A549 (cell line): ENCODE measurements at regions not wholly inside any gene's neighbourhood (a gene's known extent, or its start where the extent isn't known, plus 50 kb on each side); places are given as distances from the start of the nearest gene placed in this dataset.

ENCODE experiments used
- ATAC-seq, 2 experiments: fragments of 200-7000 bp in 1 of 2; fragments of >200 bp in 1 of 2; cut with Nextera tagmentation in 1 of 2; cut with Tn5 transposase in 1 of 2; 3 replicates each; pipeline versions ENCODE4 v1.8.0 to v1.9.1; 2018 to 2020; ENCODE audit warnings: mild to moderate bottlenecking in 1 of 2, moderate library complexity in 1 of 2
- CTCF ChIA-PET: fragments of 300-600 bp; sonication (Branson Sonifier 250); formaldehyde crosslinking; extraction: SDS; loops from one replicate; lab custom pipeline; 2021; ENCODE audit warnings: antibody characterized with exemption, inconsistent platforms; lab: Yijun Ruan, JAX
- POLR2A ChIA-PET: fragments of 350-600 bp; formaldehyde crosslinking; extraction: SDS; loops from one replicate; lab custom pipeline; 2021; ENCODE audit warnings: antibody characterized with exemption, inconsistent platforms; lab: Yijun Ruan, JAX
- DNase-seq, 2 experiments: peaks; one replicate each; pipeline versions ENCODE4 v3.0.0 to v3.0.0-alpha.2; 2011 to 2016; ENCODE audit warnings: low read depth in 1 of 2, low spot score in 1 of 2
- FAIRE-seq: peaks from 2 replicates; lab custom pipeline; 2011; peaks lifted over from hg19 to GRCh38; lab: Jason Lieb, UNC
- H3K27ac ChIP-seq, 2 experiments: fragments of >200 bp; sonication (Bioruptor Twin); formaldehyde crosslinking; 3 replicates each; pipeline ENCODE4 v1.5.1; 2016 to 2017
- H3K4me1 ChIP-seq: fragments of >200 bp; sonication (Bioruptor Twin); formaldehyde crosslinking; 3 replicates; pipeline ENCODE4 v1.6.1; 2016
- H3K4me2 ChIP-seq: fragments of >200 bp; sonication (Bioruptor Twin); formaldehyde crosslinking; 3 replicates; pipeline ENCODE4 v1.6.1; 2016
- H3K4me3 ChIP-seq: fragments of >200 bp; sonication (Bioruptor Twin); formaldehyde crosslinking; 3 replicates; pipeline ENCODE4 v1.5.1; 2016
- H3K9me3 ChIP-seq: fragments of >200 bp; sonication (Bioruptor Twin); formaldehyde crosslinking; 3 replicates; pipeline ENCODE4 v1.6.1; 2016
- EHMT2 ChIP-seq: fragments of 200-600 bp; sonication (generic); IDR thresholded peaks from 2 replicates; pipeline ENCODE4 v1.6.1; 2016; ENCODE audit warnings: antibody characterized with exemption, low read depth, mild to moderate bottlenecking, moderate library complexity
- FOSB ChIP-seq: fragments of 250-450 bp; sonication (Bioruptor Pico); IDR thresholded peaks from 2 replicates; pipeline ENCODE4 v1.5.0; 2020; ENCODE audit warnings: mild to moderate bottlenecking, moderate library complexity
- FOSL2 ChIP-seq, 2 experiments: fragments of 450-650 bp in 1 of 2; fragments of >200 bp in 1 of 2; sonication (Bioruptor Twin) in 1 of 2; formaldehyde crosslinking; IDR thresholded peaks; 2 replicates each; pipeline versions ENCODE4 v1.5.0 to v1.6.1; 2016 to 2020; ENCODE audit warnings: mild to moderate bottlenecking in 1 of 2, moderate library complexity in 1 of 2
- HDAC2 ChIP-seq: fragments of 200-600 bp; sonication (generic); IDR thresholded peaks from 2 replicates; pipeline ENCODE4 v1.6.1; 2016
- JUN ChIP-seq, 2 experiments: fragments of >200 bp; sonication (Bioruptor Twin); formaldehyde crosslinking; IDR thresholded peaks; 2 replicates in 1 of 2; 3 replicates in 1 of 2; pipeline ENCODE4 v1.6.1; 2016 to 2017
- JUNB ChIP-seq: fragments of >200 bp; sonication (Bioruptor Twin); formaldehyde crosslinking; IDR thresholded peaks from 2 replicates; pipeline ENCODE4 v1.6.1; 2016
- MAZ ChIP-seq: fragments of 150-350 bp; IDR thresholded peaks from 2 replicates; pipeline ENCODE4 v1.6.1; 2014; ENCODE audit warnings: antibody characterized with exemption, low read depth, low read length, borderline replicate concordance
- MYC ChIP-seq: IDR thresholded peaks from 2 replicates; pipeline ENCODE4 v1.6.1; 2012; ENCODE audit warnings: mild to moderate bottlenecking, inconsistent platforms, low read length, improper control_type of control experiment, borderline replicate concordance
- NFE2L2 ChIP-seq: fragments of 150-350 bp; conservative IDR thresholded peaks from 2 replicates; pipeline ENCODE4 v1.6.1; 2014; ENCODE audit warnings: low read length
- TP53 ChIP-seq: fragments of 250-450 bp; sonication (Bioruptor Pico); IDR thresholded peaks from 2 replicates; pipeline ENCODE4 v1.5.0; 2021; ENCODE audit warnings: mild to moderate bottlenecking, moderate library complexity
- WGBS: methylation state at CpG from one replicate; pipeline ENCODE4 v1.1.6; 2017; ENCODE audit errors: missing lambda C conversion rate; 5-methylcytosine and 5-hydroxymethylcytosine counted together
- TF ChIP-seq, protein P1 (sequence below): fragments of 250-450 bp; sonication (Bioruptor Pico); IDR thresholded peaks from 2 replicates; pipeline ENCODE4 v1.5.0; 2020; ENCODE audit warnings: low read depth, mild to moderate bottlenecking, moderate library complexity
- TF ChIP-seq, protein P2 (sequence below): fragments of >200 bp; sonication (Bioruptor Twin); formaldehyde crosslinking; IDR thresholded peaks from 3 replicates; pipeline ENCODE4 v1.6.1; 2016
- TF ChIP-seq, protein P3 (sequence below): fragments of 200-600 bp; sonication (generic); IDR thresholded peaks from 2 replicates; pipeline ENCODE4 v1.6.1; 2016; ENCODE audit warnings: antibody characterized with exemption, mild to moderate bottlenecking, moderate library complexity
- TF ChIP-seq, protein P4 (sequence below): fragments of 450-650 bp; IDR thresholded peaks from 2 replicates; pipeline ENCODE4 v1.6.1; 2014; ENCODE audit warnings: antibody characterized with exemption

- POLR2A ChIA-PET = no interaction called here
- Histone ChIP-seq H3K4me3 (no peak overlapping the region), H3K9me3 (no peaks in the 10 kb centered on the region), H3K4me2 (no peak overlapping the region), H3K27ac (no peak overlapping the region), H3K4me1 (no peaks in the 10 kb centered on the region)
- TF ChIP-seq, protein P1, sequence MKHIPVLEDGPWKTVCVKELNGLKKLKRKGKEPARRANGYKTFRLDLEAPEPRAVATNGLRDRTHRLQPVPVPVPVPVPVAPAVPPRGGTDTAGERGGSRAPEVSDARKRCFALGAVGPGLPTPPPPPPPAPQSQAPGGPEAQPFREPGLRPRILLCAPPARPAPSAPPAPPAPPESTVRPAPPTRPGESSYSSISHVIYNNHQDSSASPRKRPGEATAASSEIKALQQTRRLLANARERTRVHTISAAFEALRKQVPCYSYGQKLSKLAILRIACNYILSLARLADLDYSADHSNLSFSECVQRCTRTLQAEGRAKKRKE (CRISPR knock-in tag) = no peak
- TF ChIP-seq FOSL2 (IDR thresholded peaks at IDR 0.05) (no peak), FOSL2 (CRISPR knock-in tag; IDR thresholded peaks at IDR 0.05) (no peak), FOSB (CRISPR knock-in tag) (no peak), TP53 (no peak), EHMT2 (no peak), JUNB (no peak), MYC (no peak), HDAC2 (no peak), MAZ (no peak)
- TF ChIP-seq, protein P2, sequence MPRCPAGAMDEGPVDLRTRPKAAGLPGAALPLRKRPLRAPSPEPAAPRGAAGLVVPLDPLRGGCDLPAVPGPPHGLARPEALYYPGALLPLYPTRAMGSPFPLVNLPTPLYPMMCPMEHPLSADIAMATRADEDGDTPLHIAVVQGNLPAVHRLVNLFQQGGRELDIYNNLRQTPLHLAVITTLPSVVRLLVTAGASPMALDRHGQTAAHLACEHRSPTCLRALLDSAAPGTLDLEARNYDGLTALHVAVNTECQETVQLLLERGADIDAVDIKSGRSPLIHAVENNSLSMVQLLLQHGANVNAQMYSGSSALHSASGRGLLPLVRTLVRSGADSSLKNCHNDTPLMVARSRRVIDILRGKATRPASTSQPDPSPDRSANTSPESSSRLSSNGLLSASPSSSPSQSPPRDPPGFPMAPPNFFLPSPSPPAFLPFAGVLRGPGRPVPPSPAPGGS = no peak
- TF ChIP-seq, protein P3, sequence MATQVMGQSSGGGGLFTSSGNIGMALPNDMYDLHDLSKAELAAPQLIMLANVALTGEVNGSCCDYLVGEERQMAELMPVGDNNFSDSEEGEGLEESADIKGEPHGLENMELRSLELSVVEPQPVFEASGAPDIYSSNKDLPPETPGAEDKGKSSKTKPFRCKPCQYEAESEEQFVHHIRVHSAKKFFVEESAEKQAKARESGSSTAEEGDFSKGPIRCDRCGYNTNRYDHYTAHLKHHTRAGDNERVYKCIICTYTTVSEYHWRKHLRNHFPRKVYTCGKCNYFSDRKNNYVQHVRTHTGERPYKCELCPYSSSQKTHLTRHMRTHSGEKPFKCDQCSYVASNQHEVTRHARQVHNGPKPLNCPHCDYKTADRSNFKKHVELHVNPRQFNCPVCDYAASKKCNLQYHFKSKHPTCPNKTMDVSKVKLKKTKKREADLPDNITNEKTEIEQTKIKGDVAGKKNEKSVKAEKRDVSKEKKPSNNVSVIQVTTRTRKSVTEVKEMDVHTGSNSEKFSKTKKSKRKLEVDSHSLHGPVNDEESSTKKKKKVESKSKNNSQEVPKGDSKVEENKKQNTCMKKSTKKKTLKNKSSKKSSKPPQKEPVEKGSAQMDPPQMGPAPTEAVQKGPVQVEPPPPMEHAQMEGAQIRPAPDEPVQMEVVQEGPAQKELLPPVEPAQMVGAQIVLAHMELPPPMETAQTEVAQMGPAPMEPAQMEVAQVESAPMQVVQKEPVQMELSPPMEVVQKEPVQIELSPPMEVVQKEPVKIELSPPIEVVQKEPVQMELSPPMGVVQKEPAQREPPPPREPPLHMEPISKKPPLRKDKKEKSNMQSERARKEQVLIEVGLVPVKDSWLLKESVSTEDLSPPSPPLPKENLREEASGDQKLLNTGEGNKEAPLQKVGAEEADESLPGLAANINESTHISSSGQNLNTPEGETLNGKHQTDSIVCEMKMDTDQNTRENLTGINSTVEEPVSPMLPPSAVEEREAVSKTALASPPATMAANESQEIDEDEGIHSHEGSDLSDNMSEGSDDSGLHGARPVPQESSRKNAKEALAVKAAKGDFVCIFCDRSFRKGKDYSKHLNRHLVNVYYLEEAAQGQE = no peak
- TF ChIP-seq, protein P4, sequence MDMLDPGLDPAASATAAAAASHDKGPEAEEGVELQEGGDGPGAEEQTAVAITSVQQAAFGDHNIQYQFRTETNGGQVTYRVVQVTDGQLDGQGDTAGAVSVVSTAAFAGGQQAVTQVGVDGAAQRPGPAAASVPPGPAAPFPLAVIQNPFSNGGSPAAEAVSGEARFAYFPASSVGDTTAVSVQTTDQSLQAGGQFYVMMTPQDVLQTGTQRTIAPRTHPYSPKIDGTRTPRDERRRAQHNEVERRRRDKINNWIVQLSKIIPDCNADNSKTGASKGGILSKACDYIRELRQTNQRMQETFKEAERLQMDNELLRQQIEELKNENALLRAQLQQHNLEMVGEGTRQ = no peak
- no peak for FAIRE-seq
- 53% methylated on average over 6 of the region's 6 CpGs for WGBS
- DNase-seq = no peak
- ATAC-seq = no peak
- CTCF ChIA-PET = interaction anchor here (0.7 to 1.9 kb wide), 2 partner anchors 9 to 20 kb away, joined by 3 to 5 read pairs; no protein-coding TSS in a partner anchor
Measured at GRCh38 chr15:93982226-93982727, 249.1 kb upstream of the MCTP2 start.

- FAIRE-seq = no peak
- Histone ChIP-seq H3K9me3 (no peaks in the 10 kb centered on the region), H3K27ac (no peak overlapping the region), H3K4me1 (no peaks in the 10 kb centered on the region), H3K4me2 (no peak overlapping the region), H3K4me3 (no peak overlapping the region)
- CTCF ChIA-PET = interaction anchor here (1.9 kb wide), 1 partner anchor 19 kb away, joined by 5 read pairs; no protein-coding TSS in a partner anchor
- WGBS = 8% methylated on average over 1 of the region's 1 CpG
- DNase-seq = no peak
- POLR2A ChIA-PET = no interaction called here
- no peak for ATAC-seq
- TF ChIP-seq JUN (IDR thresholded peaks at IDR 0.05) (no peak), NFE2L2 (no peak)
- TF ChIP-seq, protein P1 (CRISPR knock-in tag) = no peak
- TF ChIP-seq, protein P3 = no peak
Measured at GRCh38 chr15:93981706-93982105, 249.7 kb upstream of the MCTP2 start.
